ENCODE measurements at regions not wholly inside any gene's neighbourhood (a gene's known extent, or its start where the extent isn't known, plus 50 kb on each side); places are given as distances from the start of the nearest gene placed in this dataset.
"Not testable (repeated sequence)": the region's sequence is repeated elsewhere in the genome, so short reads cannot be mapped to it uniquely, and the experiment has no call there.

DNA sequence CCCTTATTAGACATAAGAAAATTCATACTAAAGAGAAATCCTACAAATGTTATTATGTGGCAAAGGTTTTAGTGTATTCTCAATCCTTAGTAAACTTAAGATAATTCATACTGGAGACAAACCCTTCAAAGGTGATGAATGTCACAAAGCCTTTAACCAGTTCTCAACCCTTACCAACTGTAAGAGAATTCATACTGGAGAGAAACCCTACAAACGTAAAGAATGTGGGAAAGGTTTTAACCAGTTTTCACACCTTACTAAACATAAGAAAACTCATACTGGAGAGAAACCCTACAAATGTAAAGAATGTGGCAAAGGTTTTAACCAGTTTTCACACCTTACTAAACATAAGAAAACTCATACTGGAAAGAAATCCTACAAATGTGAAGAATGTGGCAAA is 93.2 kb downstream of the ZNF680 start:
- DNase-seq, result no peak

DNA sequence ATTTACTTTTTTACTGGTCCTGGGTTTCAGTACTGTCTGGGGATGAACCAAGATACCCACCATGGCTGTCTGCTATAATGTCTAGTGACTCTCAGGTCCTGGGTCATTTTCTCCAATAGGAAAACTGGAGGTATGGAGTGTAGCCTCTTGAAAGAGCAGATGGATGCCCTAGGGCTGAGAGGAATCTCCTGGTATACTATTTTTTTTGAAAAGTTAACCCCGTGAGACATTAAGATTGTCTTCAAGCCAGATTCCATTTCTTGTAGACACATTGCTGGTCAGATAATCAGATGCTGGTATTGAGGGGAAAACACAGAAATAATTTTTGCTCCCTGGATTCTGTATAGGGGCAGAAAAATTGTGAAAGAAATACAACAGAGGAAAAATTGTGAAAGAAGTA is 97.3 kb downstream of the ZNF680 start:
- no peak for DNase-seq

DNA sequence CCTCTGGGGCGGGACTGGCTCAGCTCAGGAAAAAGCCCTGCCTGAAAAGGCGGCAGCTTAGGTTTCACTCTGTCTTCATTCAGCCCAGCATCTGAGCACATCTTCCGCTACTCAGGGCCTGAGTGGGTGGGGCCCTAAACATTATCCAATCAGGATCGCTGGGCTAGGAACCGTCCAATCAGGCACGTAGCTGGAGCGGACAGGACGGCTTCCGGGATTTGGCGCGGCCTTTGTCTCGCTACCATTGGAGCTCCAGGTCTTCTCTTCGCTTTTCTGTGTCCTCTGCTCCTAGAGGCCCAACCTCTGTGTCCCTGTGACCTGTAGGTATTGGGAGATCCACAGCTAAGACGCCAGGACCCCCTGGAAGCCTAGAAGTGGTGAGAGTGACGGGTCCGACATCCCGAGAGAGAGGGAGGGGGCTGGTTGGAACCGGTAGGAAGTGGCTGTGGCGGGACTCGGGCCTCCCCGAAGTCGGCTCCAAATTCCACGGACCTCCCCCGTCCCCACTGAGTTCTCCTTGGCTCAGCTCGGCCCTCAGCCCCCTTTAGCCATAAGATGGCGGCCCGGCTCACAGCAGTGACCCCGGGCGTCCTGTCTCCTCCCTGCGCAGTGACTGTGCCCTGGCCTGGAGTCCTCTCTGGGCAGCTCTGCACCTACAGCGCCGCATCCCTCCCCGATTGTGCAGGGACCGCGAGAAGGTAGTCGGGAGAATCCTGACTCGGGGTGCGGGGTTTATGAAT is 99.1 kb downstream of the ZNF680 start:
- peak in 1 of 2 donors; percentile 0 for DNase-seq

DNA sequence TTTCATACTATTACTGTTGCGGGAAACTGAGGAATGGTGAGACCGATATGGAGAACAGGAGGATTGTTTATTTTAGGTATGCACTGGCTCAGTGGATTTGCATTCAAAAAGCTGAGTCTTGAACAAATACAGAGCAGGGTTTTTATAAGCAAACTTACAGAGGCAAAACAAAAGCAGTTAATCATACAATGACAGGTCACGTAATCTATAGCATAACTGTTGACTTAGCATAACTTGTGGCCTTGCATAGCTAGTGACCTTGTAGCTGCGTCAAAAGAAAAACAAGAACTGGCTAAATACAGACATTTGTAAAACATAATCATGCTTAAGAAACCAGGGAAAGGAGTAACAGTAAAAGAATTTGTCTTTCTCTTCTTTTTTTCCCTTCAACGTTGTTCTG is 103.0 kb downstream of the ZNF680 start:
- not testable (repeated sequence) for DNase-seq

DNA sequence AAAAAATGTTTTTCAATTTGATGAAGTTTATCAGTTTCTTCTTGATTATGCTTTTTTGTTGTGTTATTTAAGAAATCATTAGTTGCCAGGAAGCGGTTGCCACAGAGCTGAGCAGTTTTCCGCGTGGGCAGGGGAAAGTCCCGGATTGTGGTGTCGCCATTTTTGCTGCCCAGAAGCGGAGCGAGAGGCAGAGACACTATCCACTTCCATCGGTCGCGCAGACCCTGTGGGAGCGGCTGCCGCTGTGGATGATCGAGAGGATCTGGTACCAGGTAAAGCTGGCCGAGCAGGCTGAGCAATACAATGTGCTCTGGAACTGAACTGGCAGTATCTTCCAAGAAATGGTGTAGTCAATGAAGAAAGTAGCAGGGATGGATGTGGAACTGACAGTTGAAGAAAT is 119.8 kb downstream of the ZNF736 start:
- DNase-seq, result no peak

DNA sequence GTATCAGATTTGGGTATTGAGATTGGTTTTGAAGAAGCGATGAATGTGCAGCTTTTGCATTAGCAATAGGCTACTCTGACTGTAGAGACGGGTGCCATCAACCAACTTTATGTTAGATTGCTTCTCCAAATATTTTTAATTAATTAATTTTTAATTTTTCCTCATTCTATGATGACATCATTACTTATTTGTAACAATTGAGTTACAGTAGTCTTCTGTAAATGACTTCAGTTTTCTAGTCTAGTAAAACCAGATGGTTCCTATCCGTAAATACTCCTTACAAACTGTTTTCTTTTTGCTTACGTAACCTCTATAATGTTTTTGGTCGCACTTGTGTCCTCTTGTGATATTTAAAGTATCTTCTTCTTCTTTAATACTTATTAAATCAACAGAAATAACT is 118.1 kb downstream of the ZNF736 start:
- no peak for DNase-seq

DNA sequence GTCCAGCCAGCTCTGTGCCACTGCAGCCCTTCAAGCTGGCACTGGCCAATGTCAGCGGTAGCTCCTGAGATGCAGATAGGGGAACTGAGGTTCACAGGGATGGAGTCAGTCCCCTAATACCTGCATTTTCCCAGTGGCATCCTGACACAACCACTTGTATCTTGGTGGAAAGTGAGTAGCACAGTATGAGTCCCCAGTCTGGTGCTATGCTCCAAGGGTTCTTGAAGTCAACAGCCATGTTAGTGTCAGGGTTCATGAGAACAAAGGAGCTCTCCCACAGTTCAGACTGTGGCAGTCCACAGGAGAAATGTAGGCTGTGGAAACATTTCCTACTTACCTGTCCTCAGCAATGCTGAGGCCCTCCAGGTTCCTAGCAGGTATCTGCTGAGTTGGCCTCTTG is 115.5 kb downstream of the ZNF736 start:
- no peak for DNase-seq

DNA sequence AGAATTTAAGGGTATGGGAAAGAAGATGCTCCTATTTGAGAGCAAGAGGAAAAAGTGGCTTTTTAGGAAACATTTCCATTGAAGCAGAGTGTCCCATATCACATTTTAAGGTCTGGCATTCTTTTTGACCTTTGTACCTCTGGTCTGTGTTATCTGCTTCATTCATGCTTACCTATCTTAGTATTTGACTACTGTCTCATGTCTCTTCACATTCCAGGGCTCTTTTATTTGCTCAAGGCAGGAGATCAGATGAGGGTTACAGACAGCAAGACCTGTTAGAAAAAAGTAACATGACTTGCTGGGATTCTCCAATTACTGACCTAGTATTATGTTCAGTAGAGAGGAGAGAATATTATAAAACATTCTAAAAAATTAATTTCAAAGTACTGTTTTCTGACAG is 111.7 kb downstream of the ZNF736 start:
- DNase-seq, result not testable (repeated sequence)

DNA sequence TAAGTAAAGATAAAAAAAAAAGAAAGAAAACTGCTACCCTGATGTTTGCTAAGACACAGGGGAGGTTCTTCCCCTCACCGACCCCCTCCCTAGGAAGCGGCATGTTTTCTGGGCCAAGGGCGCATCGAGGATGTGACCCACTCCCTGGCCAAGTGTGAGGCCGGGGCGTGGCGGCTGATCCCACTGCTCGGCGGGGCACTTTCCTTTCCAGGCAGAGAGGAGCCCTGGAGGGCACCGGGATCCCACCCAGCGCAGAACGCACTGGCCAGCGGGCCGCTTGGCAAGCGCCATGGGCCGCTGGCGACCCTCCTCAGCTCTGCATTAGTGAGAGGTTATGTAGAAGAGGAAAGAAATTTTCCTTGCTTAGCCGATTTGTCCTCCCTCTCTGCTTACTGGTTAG is 93.4 kb downstream of the ZNF736 start:
- no peak for DNase-seq
